Heart left ventricle (tissue), 16 donors: ENCODE measurements at regions not wholly inside any gene's neighbourhood (a gene's known extent, or its start where the extent isn't known, plus 50 kb on each side); places are given as distances from the start of the nearest gene placed in this dataset.

Source experiments
- ATAC-seq, 4 donors: fragments of 200-7000 bp; cut with Tn5 transposase; one replicate each; pipeline ENCODE4 v1.9.1; 2020 to 2022; ENCODE audit warnings: moderate library complexity in 4 of 4, mild to moderate bottlenecking in 3 of 4, moderate number of reproducible peaks in 1 of 4
- DNase-seq, 5 donors: peaks; one replicate each; pipeline ENCODE4 v3.0.0-alpha.2; 2020
- H3K27ac ChIP-seq, 12 donors: fragments of 200-600 bp; sonication (generic) in 4 of 12; one replicate each; pipeline versions ENCODE4 v1.5.0 to v1.8.0; 2016 to 2022; ENCODE audit warnings: mild to moderate bottlenecking in 2 of 12
- H3K27me3 ChIP-seq, 9 donors: fragments of 200-600 bp; sonication (generic) in 2 of 9; one replicate each; pipeline versions ENCODE4 v1.5.1 to v1.8.0; 2016 to 2022; ENCODE audit warnings: mild to moderate bottlenecking in 3 of 9
- H3K36me3 ChIP-seq, 9 donors: fragments of 200-600 bp; sonication (generic) in 2 of 9; one replicate each; pipeline versions ENCODE4 v1.5.0 to v1.8.0; 2018 to 2022; ENCODE audit warnings: mild to moderate bottlenecking in 2 of 9
- H3K4me1 ChIP-seq, 12 donors: fragments of 200-600 bp; sonication (generic) in 4 of 12; one replicate each; pipeline versions ENCODE4 v1.5.0 to v1.8.0; 2016 to 2022; ENCODE audit warnings: mild to moderate bottlenecking in 3 of 12
- H3K4me3 ChIP-seq, 12 donors: fragments of 200-600 bp; sonication (generic) in 4 of 12; one replicate each; pipeline versions ENCODE4 v1.5.0 to v1.8.0; 2017 to 2022; ENCODE audit warnings: mild to moderate bottlenecking in 9 of 12, moderate library complexity in 4 of 12
- H3K9me3 ChIP-seq, 12 donors: fragments of 200-600 bp; sonication (generic) in 4 of 12; one replicate each; pipeline versions ENCODE4 v1.5.0 to v1.8.0; 2016 to 2022; ENCODE audit warnings: mild to moderate bottlenecking in 1 of 12
- POLR2A ChIP-seq, 2 donors: fragments of 450-650 bp; IDR thresholded peaks; one replicate each; pipeline ENCODE4 v1.6.1; 2017; ENCODE audit warnings: antibody characterized with exemption in 2 of 2, mild to moderate bottlenecking in 2 of 2, moderate library complexity in 2 of 2
- WGBS, 4 donors: extraction: QIAGEN DNeasy Blood & Tissue Kit in 2 of 4; methylation state at CpG; one replicate each; pipeline versions ENCODE4 v1.1.5 to v1.1.7; 2013 to 2018; 5-methylcytosine and 5-hydroxymethylcytosine counted together
- intact Hi-C, 10 donors: fragments of 100-400 bp; cut with DNase I; formaldehyde crosslinking; loops; one replicate each; pipeline versions ENCODE4 v1.11.1 to v1.14.2; 2022
- TF ChIP-seq, protein P1 (sequence below), 12 donors: fragments of 200-600 bp; sonication (generic) in 4 of 12; IDR thresholded peaks; one replicate each; pipeline versions ENCODE4 v1.5.0 to v1.8.0; 2018 to 2022; ENCODE audit warnings: antibody characterized with exemption in 12 of 12, mild to moderate bottlenecking in 5 of 12
- donor health status: ischemic (EF 13 %, LVEDD 7.1; RV severe dilation, severe dysfunction).
- donor health status: healthy with polysubstance abuse.
- donor health status: DM: no; HTN: yes; CAD: no.
- donor health status: DM: no; HTN: no; CAD: no.
- donor health status: ischemic (EF 25% LVEDD 6.9; RV normal size, moderate dysfunction).
- donor health status: ischemic (EF 25% LVEDD 5.7; RV mildly dilated, moderate dysfunction).
- donor health status: healthy.
- donor health status: DM: yes; HTN: yes; CAD: no.
- donor health status: ischemic (EF 35%, LVEDD 5.7; RV mildly dilated, moderate dysfunction).
- donor health status: nonischemic (EF 11% LVEDD 7.7; RV severe dilation, severe dysfunction).
- donor health status: DM: yes; HTN: yes; CAD: no.
- donor health status: PGD.
- donor health status: ischemic (EF 29% LVEDD 5.4; RV normal size, mild dysfunction).
- donor health status: nonischemic (EF 23%, LVEDD 6.1; RV moderate dilation, normal function).

GRCh38 chr3:174431717-174432116 is 427.4 kb upstream of the NAALADL2 start:
- H3K36me3 ChIP-seq, result no peaks in the 10 kb centered on the region
- WGBS, 4 donors, result 65 to 90% (median 84%) methylated on average over 2 of the region's 2 CpGs
- intact Hi-C loops, result loop anchor here in 1 of 10 donors (10.0 kb wide), 1 partner anchor 343 kb away; no protein-coding TSS in a partner anchor
- no peak overlapping the region for H3K4me3 ChIP-seq
- ATAC-seq, result no peak
- H3K27ac ChIP-seq, result no peak overlapping the region
- no peaks in the 10 kb centered on the region for H3K27me3 ChIP-seq
- TF ChIP-seq, protein P1, sequence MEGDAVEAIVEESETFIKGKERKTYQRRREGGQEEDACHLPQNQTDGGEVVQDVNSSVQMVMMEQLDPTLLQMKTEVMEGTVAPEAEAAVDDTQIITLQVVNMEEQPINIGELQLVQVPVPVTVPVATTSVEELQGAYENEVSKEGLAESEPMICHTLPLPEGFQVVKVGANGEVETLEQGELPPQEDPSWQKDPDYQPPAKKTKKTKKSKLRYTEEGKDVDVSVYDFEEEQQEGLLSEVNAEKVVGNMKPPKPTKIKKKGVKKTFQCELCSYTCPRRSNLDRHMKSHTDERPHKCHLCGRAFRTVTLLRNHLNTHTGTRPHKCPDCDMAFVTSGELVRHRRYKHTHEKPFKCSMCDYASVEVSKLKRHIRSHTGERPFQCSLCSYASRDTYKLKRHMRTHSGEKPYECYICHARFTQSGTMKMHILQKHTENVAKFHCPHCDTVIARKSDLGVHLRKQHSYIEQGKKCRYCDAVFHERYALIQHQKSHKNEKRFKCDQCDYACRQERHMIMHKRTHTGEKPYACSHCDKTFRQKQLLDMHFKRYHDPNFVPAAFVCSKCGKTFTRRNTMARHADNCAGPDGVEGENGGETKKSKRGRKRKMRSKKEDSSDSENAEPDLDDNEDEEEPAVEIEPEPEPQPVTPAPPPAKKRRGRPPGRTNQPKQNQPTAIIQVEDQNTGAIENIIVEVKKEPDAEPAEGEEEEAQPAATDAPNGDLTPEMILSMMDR (IDR thresholded peaks at IDR 0.05), result no peak
- no peak for TF ChIP-seq POLR2A (IDR thresholded peaks at IDR 0.05)
- no peaks in the 10 kb centered on the region for H3K9me3 ChIP-seq
- DNase-seq, result no peak
- peaks cover 0 to 8% (median 0%) of the 10 kb centered on the region in 12 donors for H3K4me1 ChIP-seq

- Histone ChIP-seq H3K27ac (peak overlapping the region in 10 of 12 donors; percentile 28 to 81 (median 67)), H3K36me3 (no peaks in the 10 kb centered on the region), H3K27me3 (no peaks in the 10 kb centered on the region), H3K4me3 (peak overlapping the region in 1 of 12 donors; percentile 2), H3K9me3 (no peaks in the 10 kb centered on the region), H3K4me1 (peaks cover 0 to 20% (median 4%) of the 10 kb centered on the region in 12 donors)
- TF ChIP-seq POLR2A (IDR thresholded peaks at IDR 0.05), result no peak
- TF ChIP-seq, protein P1 (IDR thresholded peaks at IDR 0.05), result no peak
- no peak for DNase-seq
- 4 to 15% (median 11%) methylated on average over 1 of the region's 1 CpG for WGBS, 4 donors
- intact Hi-C loops, result loop anchor here in 1 of 10 donors (10.0 kb wide), 1 partner anchor 338 kb away; no protein-coding TSS in a partner anchor
- ATAC-seq, result peak; percentile 32 to 75 (median 58)
Measured at GRCh38 chr3:174436367-174436766, 422.8 kb upstream of the NAALADL2 start.

- Histone ChIP-seq H3K4me3 (peak overlapping the region in 6 of 12 donors; percentile 68 to 84 (median 77)), H3K27ac (peak overlapping the region in 10 of 12 donors; percentile 23 to 98 (median 96)), H3K4me1 (peaks cover 0 to 26% (median 9%) of the 10 kb centered on the region in 12 donors), H3K36me3 (no peaks in the 10 kb centered on the region), H3K27me3 (no peaks in the 10 kb centered on the region), H3K9me3 (no peaks in the 10 kb centered on the region)
- 74 to 80% (median 77%) methylated on average over 5 of the region's 5 CpGs for WGBS, 4 donors
- DNase-seq (no peak), ATAC-seq (no peak)
- intact Hi-C loops, result loop anchor here in 1 of 10 donors (10.0 kb wide), 1 partner anchor 336 kb away; no protein-coding TSS in a partner anchor
- TF ChIP-seq, protein P1 (IDR thresholded peaks at IDR 0.05), result no peak
- no peak for TF ChIP-seq POLR2A (IDR thresholded peaks at IDR 0.05)
Measured at GRCh38 chr3:174438501-174439145, 420.5 kb upstream of the NAALADL2 start.
